Left renal pelvis (tissue), 4 donors: ENCODE measurements at regions not wholly inside any gene's neighbourhood (a gene's known extent, or its start where the extent isn't known, plus 50 kb on each side); places are given as distances from the start of the nearest gene placed in this dataset.

Source experiments
- DNase-seq, 4 donors: peaks; one replicate each; pipeline ENCODE4 v3.0.0-alpha.2; 2013; ENCODE audit warnings: low read depth in 4 of 4, low spot score in 3 of 4

GRCh38 chr7:25279705-25280104, 51.4 kb upstream of the NPVF start:
- no peak for DNase-seq

GRCh38 chr7:25280181-25280580, 51.9 kb upstream of the NPVF start:
- no peak for DNase-seq

GRCh38 chr7:25282194-25282593, 53.9 kb upstream of the NPVF start:
- no peak for DNase-seq

GRCh38 chr7:25286756-25287155, 58.5 kb upstream of the NPVF start:
- DNase-seq: no peak

GRCh38 chr7:25287291-25287690, 59.0 kb upstream of the NPVF start:
- DNase-seq: no peak

- no peak for DNase-seq
These were observed 60.4 kb upstream of the NPVF start for GRCh38 chr7:25288556-25289307.

GRCh38 chr7:25289518-25289917, 61.2 kb upstream of the NPVF start:
- no peak for DNase-seq

- no peak for DNase-seq
These were observed 66.3 kb upstream of the NPVF start for GRCh38 chr7:25294624-25295023.

- no peak for DNase-seq
These were observed 67.1 kb upstream of the NPVF start for GRCh38 chr7:25295387-25295786.

GRCh38 chr7:25296086-25296485, 67.8 kb upstream of the NPVF start:
- DNase-seq: no peak

- no peak for DNase-seq
These were observed 69.0 kb upstream of the NPVF start for GRCh38 chr7:25297278-25297677.

GRCh38 chr7:25303281-25304181, 75.2 kb upstream of the NPVF start:
- DNase-seq: no peak

- DNase-seq: no peak
These were observed 76.4 kb upstream of the NPVF start for GRCh38 chr7:25304691-25305090.

- no peak for DNase-seq
These were observed 77.5 kb upstream of the NPVF start for GRCh38 chr7:25305831-25306230.

GRCh38 chr7:25307624-25308023, 79.3 kb upstream of the NPVF start:
- no peak for DNase-seq

GRCh38 chr7:25308246-25308645, 80.0 kb upstream of the NPVF start:
- no peak for DNase-seq

- DNase-seq: no peak
These were observed 80.8 kb upstream of the NPVF start for GRCh38 chr7:25308906-25309705.

GRCh38 chr7:25310896-25311295, 82.6 kb upstream of the NPVF start:
- DNase-seq: no peak

GRCh38 chr7:25311346-25311745, 83.1 kb upstream of the NPVF start:
- no peak for DNase-seq

- DNase-seq: no peak
These were observed 84.7 kb upstream of the NPVF start for GRCh38 chr7:25312968-25313367.

GRCh38 chr7:25313526-25313925, 85.2 kb upstream of the NPVF start:
- no peak for DNase-seq
